ENCODE measurements at regions not wholly inside any gene's neighbourhood (a gene's known extent, or its start where the extent isn't known, plus 50 kb on each side); places are given as distances from the start of the nearest gene placed in this dataset.

DNA sequence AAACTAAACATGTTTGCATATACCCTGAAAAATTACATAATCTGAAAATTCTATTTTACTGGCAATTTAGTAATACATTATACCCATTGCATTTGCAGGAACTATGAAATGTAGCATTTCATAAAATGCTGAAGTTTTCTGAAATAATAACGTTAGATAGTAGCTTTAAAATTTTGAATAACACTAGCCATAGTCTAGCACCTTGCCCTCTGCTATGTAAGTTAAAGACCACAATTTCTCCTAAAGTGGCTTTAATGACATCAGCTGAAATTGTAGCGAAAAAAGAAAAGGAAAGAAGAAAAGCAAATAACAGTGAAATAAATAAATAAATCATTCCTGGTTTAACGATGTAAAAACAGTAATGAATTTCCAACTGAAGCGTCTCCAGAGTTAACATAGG, 172.8 kb upstream of the RASA1 start:
- no peaks in the 10 kb centered on the region for H3K79me1 ChIP-seq (ENCODE audit: low read depth in 1 of 2, low read length in 2 of 2)
- no TSS peak for BruUV-seq (replicated peaks)
- H3K4me3 ChIP-seq (ENCODE audit: insufficient read depth, low read depth, low read length): no peak overlapping the region
- H4K20me1 ChIP-seq (ENCODE audit: insufficient read depth, low read length): no peaks in the 10 kb centered on the region
- H2BK15ac ChIP-seq (ENCODE audit: low read depth, low read length): no peak overlapping the region
- H2BK20ac ChIP-seq (ENCODE audit: low read depth, low read length): no peak overlapping the region
- in situ Hi-C loops (cut with MboI; ENCODE audit: low sequenced_read_pairs) (no loop called here), dilution Hi-C loops (cut with HindIII; ENCODE audit: low sequenced_read_pairs, unreplicated experiment) (no loop called here), intact Hi-C loops (cut with micrococcal nuclease) (no loop called here)
- H2AFZ ChIP-seq (replicated peaks; ENCODE audit: low read length, poor library complexity): no peak overlapping the region
- H3K4me1 ChIP-seq (ENCODE audit: control insufficient read depth, insufficient read depth, low read length): peaks cover 1% of the 10 kb centered on the region; the same call in 1 of the 2 replicates
- TF ChIP-seq, protein P1, sequence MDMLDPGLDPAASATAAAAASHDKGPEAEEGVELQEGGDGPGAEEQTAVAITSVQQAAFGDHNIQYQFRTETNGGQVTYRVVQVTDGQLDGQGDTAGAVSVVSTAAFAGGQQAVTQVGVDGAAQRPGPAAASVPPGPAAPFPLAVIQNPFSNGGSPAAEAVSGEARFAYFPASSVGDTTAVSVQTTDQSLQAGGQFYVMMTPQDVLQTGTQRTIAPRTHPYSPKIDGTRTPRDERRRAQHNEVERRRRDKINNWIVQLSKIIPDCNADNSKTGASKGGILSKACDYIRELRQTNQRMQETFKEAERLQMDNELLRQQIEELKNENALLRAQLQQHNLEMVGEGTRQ (IDR thresholded peaks at IDR 0.05; ENCODE audit: low read depth, low read length): no peak
- TF ChIP-seq RFX5 (IDR thresholded peaks at IDR 0.05; ENCODE audit: low read depth, low read length): no peak
- no peak overlapping the region for H2AK9ac ChIP-seq (replicated peaks; ENCODE audit: low read depth, low read length, poor library complexity)
- ATAC-seq (ENCODE audit: low read depth) (no peak), DNase-seq (no peak)
- H3K9me3 ChIP-seq (ENCODE audit: control insufficient read depth, insufficient read depth, low read length): no peaks in the 10 kb centered on the region
- H4K91ac ChIP-seq (ENCODE audit: insufficient read depth, low read depth, low read length): no peak overlapping the region
- no peak overlapping the region for H4K5ac ChIP-seq (ENCODE audit: low read depth, low read length)
- H3K23ac ChIP-seq (ENCODE audit: low read depth, low read length): no peak overlapping the region
- no CpG with 5 or more reads among the region's 4 CpGs for WGBS, 2 experiments (ENCODE audit: extremely low coverage in 2 of 2, insufficient read length in 1 of 2)
- no peaks in the 10 kb centered on the region for H3K36me3 ChIP-seq (ENCODE audit: control insufficient read depth, insufficient read depth, low read length)
- no peak overlapping the region for H3K56ac ChIP-seq (ENCODE audit: extremely low read depth, insufficient read depth, low read length)
- H3K27me3 ChIP-seq (ENCODE audit: control insufficient read depth, insufficient read depth, low read length): no peaks in the 10 kb centered on the region
- no peak overlapping the region for H2BK120ac ChIP-seq (ENCODE audit: low read depth, low read length)
- ChIA-PET CTCF (no interaction called here), POLR2A (ENCODE audit: unreplicated experiment) (no interaction called here)
- no peak overlapping the region for H3K9ac ChIP-seq (ENCODE audit: low read depth, low read length)
- no peaks in the 10 kb centered on the region for H3K9me1 ChIP-seq (ENCODE audit: insufficient read depth, low read length)
- no peak overlapping the region for H3K4ac ChIP-seq (ENCODE audit: low read depth, low read length)
- no peak overlapping the region for H2AK5ac ChIP-seq (ENCODE audit: low read depth, low read length)
- H4K8ac ChIP-seq (ENCODE audit: low read depth in 2 of 2, low read length in 2 of 2): no peak overlapping the region
- no peak overlapping the region for H3K14ac ChIP-seq (replicated peaks; ENCODE audit: low read depth, low read length)
- H3K18ac ChIP-seq (ENCODE audit: low read depth, low read length): no peak overlapping the region
- H3K27ac ChIP-seq (ENCODE audit: insufficient read depth, low read length): no peak overlapping the region
- no peak overlapping the region for H2BK5ac ChIP-seq (ENCODE audit: low read depth, low read length, poor library complexity, severe bottlenecking)
- H3K4me2 ChIP-seq (ENCODE audit: low read depth, low read length): no peak overlapping the region
